ENCODE measurements at regions not wholly inside any gene's neighbourhood (a gene's known extent, or its start where the extent isn't known, plus 50 kb on each side); places are given as distances from the start of the nearest gene placed in this dataset.

DNA sequence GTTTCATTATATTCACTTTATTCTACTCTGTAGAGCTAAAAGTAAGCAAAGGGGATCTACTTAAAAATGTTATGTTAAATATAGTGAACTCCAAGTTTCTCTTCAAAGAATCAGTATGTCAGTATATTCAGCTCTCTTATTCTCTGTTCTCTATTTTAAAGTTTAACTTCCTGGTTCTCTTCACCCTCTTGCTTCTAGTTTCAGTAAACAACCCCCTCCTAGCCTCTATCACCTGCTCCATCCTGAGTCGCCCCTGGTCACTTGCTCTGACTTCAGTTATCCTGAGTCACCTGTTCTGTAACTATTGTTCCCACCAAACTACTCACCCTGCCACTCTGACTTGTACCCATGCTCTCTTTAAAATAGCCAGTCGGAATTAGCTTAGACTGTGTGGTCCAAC lies 180.9 kb upstream of the AADAT start:
- intact Hi-C loops (cut with micrococcal nuclease) = no loop called here
- Histone ChIP-seq H2AFZ (ENCODE audit: low read length) (no peak overlapping the region), H3K9me3 (ENCODE audit: low read length) (no peaks in the 10 kb centered on the region), H3K4me3 (ENCODE audit: low read length) (no peak overlapping the region), H3K27me3 (ENCODE audit: low read length) (0 out of 2 replicates have a peak, but pooled peaks cover 4% of the 10 kb centered on the region), H3K9ac (ENCODE audit: low read length) (no peak overlapping the region), H4K20me1 (ENCODE audit: low read length) (no peaks in the 10 kb centered on the region), H3K9me2 (replicated peaks; ENCODE audit: low read length) (no peaks in the 10 kb centered on the region), H3K4me1 (ENCODE audit: insufficient read depth, low read length) (no peaks in the 10 kb centered on the region), H3F3A (ENCODE audit: low read length, unreplicated experiment) (no peaks in the 10 kb centered on the region), H3K79me2 (ENCODE audit: low read length) (no peaks in the 10 kb centered on the region), H3K4me2 (ENCODE audit: low read length) (no peak overlapping the region), H3K27ac (ENCODE audit: low read length) (no peak overlapping the region), H3K36me3 (ENCODE audit: low read depth, low read length) (no peaks in the 10 kb centered on the region)
- ChIA-PET POLR2A (ENCODE audit: unreplicated experiment) (no interaction called here), CTCF (no interaction called here)
- TF ChIP-seq EZH2phosphoT487 (IDR thresholded peaks at IDR 0.05; ENCODE audit: borderline replicate concordance, low read length) (no peak), EZH2 (IDR thresholded peaks at IDR 0.05; ENCODE audit: low read length, unreplicated experiment) (no peak)
- TF ChIP-seq, protein P1, sequence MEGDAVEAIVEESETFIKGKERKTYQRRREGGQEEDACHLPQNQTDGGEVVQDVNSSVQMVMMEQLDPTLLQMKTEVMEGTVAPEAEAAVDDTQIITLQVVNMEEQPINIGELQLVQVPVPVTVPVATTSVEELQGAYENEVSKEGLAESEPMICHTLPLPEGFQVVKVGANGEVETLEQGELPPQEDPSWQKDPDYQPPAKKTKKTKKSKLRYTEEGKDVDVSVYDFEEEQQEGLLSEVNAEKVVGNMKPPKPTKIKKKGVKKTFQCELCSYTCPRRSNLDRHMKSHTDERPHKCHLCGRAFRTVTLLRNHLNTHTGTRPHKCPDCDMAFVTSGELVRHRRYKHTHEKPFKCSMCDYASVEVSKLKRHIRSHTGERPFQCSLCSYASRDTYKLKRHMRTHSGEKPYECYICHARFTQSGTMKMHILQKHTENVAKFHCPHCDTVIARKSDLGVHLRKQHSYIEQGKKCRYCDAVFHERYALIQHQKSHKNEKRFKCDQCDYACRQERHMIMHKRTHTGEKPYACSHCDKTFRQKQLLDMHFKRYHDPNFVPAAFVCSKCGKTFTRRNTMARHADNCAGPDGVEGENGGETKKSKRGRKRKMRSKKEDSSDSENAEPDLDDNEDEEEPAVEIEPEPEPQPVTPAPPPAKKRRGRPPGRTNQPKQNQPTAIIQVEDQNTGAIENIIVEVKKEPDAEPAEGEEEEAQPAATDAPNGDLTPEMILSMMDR (conservative IDR thresholded peaks at IDR 0.05; ENCODE audit: low read depth, low read length) = no peak
- no TSS peak for BruUV-seq (replicated peaks)
- no peak for DNase-seq
- no peak for ATAC-seq

DNA sequence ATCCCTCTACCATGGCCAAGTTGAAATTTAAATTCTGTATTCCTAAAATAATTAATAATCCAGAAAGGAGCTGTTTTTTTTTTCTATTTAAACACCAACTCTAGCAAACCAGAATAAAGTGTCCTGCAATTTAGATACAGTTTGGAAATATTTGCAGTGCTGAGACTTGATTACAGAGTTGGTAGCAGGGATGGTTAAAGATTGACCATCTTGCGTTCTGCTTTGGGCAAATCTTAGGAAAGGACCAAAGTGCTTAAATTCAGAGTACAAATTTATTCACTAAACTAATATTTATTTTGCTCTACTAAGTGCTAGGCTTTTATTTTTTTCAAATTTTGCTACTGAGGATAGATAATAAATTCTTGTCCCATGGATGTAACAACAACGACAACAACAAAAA lies 180.2 kb upstream of the AADAT start:
- TF ChIP-seq EZH2 (IDR thresholded peaks at IDR 0.05; ENCODE audit: low read length, unreplicated experiment) (no peak), EZH2phosphoT487 (IDR thresholded peaks at IDR 0.05; ENCODE audit: borderline replicate concordance, low read length) (no peak)
- TF ChIP-seq, protein P1 (conservative IDR thresholded peaks at IDR 0.05; ENCODE audit: low read depth, low read length) = no peak
- intact Hi-C loops (cut with micrococcal nuclease) = no loop called here
- Histone ChIP-seq H3K36me3 (ENCODE audit: low read depth, low read length) (no peaks in the 10 kb centered on the region), H3K27ac (ENCODE audit: low read length) (no peak overlapping the region), H4K20me1 (ENCODE audit: low read length) (no peaks in the 10 kb centered on the region), H3K4me3 (ENCODE audit: low read length) (no peak overlapping the region), H3F3A (ENCODE audit: low read length, unreplicated experiment) (no peaks in the 10 kb centered on the region), H3K9me3 (ENCODE audit: low read length) (no peaks in the 10 kb centered on the region), H3K79me2 (ENCODE audit: low read length) (no peaks in the 10 kb centered on the region), H3K4me2 (ENCODE audit: low read length) (no peak overlapping the region), H3K4me1 (ENCODE audit: insufficient read depth, low read length) (no peaks in the 10 kb centered on the region), H2AFZ (ENCODE audit: low read length) (no peak overlapping the region), H3K9me2 (replicated peaks; ENCODE audit: low read length) (no peaks in the 10 kb centered on the region), H3K27me3 (ENCODE audit: low read length) (0 out of 2 replicates have a peak, but pooled peaks cover 4% of the 10 kb centered on the region), H3K9ac (ENCODE audit: low read length) (no peak overlapping the region)
- ATAC-seq (no peak), DNase-seq (no peak)
- no TSS peak for BruUV-seq (replicated peaks)
- POLR2A ChIA-PET (ENCODE audit: unreplicated experiment) = no interaction called here
- CTCF ChIA-PET = no interaction called here

DNA sequence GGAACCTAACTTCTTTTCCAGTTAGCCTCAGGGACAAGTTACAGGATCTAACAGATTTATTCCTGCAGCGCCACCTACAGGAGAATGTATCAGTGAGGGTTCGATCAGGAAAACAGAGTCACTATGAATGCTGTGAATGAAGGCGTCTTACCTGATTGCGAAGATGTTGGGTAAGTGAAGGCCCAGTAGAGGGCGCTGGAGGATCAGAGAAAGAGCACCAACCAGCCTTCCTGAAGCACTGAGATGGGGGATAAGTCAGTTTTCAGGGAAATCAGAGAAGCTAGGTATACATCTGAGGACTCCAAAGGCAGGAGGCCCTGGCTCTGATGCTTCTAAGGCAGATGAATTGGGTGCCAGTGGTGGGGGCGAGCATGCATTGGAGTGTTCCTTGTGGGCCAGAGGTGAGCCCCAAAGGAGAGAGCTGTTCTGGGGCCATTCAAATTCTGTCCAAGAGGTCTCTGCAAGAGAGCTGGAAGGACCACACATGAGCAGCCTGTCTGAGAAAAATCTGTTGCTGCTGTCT lies 169.9 kb upstream of the AADAT start:
- Histone ChIP-seq H3K4me3 (ENCODE audit: low read length) (no peak overlapping the region), H3K36me3 (ENCODE audit: low read depth, low read length) (no peaks in the 10 kb centered on the region), H3F3A (ENCODE audit: low read length, unreplicated experiment) (no peaks in the 10 kb centered on the region), H3K27me3 (ENCODE audit: low read length) (no peaks in the 10 kb centered on the region), H3K79me2 (ENCODE audit: low read length) (no peaks in the 10 kb centered on the region), H2AFZ (ENCODE audit: low read length) (no peak overlapping the region), H3K27ac (ENCODE audit: low read length) (no peak overlapping the region), H3K9ac (ENCODE audit: low read length) (no peak overlapping the region), H3K9me2 (replicated peaks; ENCODE audit: low read length) (no peaks in the 10 kb centered on the region), H3K4me2 (ENCODE audit: low read length) (no peak overlapping the region), H3K9me3 (ENCODE audit: low read length) (no peaks in the 10 kb centered on the region), H4K20me1 (ENCODE audit: low read length) (no peaks in the 10 kb centered on the region), H3K4me1 (ENCODE audit: insufficient read depth, low read length) (no peaks in the 10 kb centered on the region)
- no TSS peak for BruUV-seq (replicated peaks)
- CTCF ChIA-PET = interaction anchor here (1.0 to 1.4 kb wide), 2 partner anchors 115 to 237 kb away, joined by 3 to 9 read pairs; no protein-coding TSS in a partner anchor
- ATAC-seq (peak; percentile 88), DNase-seq (peak; percentile 92)
- no peak for TF ChIP-seq EZH2 (IDR thresholded peaks at IDR 0.05; ENCODE audit: low read length, unreplicated experiment)
- TF ChIP-seq, protein P1 (conservative IDR thresholded peaks at IDR 0.05; ENCODE audit: low read depth, low read length) = peak; percentile 96
- POLR2A ChIA-PET (ENCODE audit: unreplicated experiment) = no interaction called here
- intact Hi-C loops (cut with micrococcal nuclease) = loop anchor here (1.0 to 5.0 kb wide), 2 partner anchors 122 to 238 kb away; no protein-coding TSS in a partner anchor
